ENCODE measurements at regions not wholly inside any gene's neighbourhood (a gene's known extent, or its start where the extent isn't known, plus 50 kb on each side); places are given as distances from the start of the nearest gene placed in this dataset.

GRCh38 chr13:54657588-54657987 is 1629.0 kb downstream of the OLFM4 start:
- no peak for TF ChIP-seq CTCF (IDR thresholded peaks at IDR 0.05)
- no peak for TF ChIP-seq POLR2A (IDR thresholded peaks at IDR 0.05)
